Stimulated activated CD4-positive, alpha-beta T cell treated with anti-CD3 and anti-CD28 coated beads, Interleukin-4, amount 100 ng/mL, for 48 hours (primary cell): ENCODE measurements at regions not wholly inside any gene's neighbourhood (a gene's known extent, or its start where the extent isn't known, plus 50 kb on each side); places are given as distances from the start of the nearest gene placed in this dataset.

Experiments
- DNase-seq, 2 donors: peaks; one replicate each; pipeline ENCODE4 v3.0.0-alpha.2; 2020; ENCODE audit warnings: low read depth in 2 of 2

DNA sequence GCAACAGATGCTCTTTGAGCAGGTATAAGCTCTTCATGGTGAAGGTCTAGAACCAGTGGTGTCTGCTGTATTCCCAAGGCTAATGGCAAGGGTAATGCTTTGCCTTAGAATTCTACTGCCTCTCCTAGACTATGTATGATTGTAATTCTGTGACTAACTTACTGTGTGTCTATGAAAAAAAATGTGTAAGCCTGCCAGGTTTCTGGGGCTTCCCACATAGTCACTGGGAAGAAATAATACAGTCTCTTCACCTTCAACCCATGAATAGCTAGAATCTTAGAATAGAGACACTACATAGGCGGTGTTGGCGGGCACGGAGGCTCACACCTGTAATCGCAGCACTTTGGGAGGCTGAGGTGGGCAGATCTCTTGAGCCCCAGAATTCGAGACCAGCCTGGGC lies 84.1 kb downstream of the C11orf91 start:
- no peak for DNase-seq

DNA sequence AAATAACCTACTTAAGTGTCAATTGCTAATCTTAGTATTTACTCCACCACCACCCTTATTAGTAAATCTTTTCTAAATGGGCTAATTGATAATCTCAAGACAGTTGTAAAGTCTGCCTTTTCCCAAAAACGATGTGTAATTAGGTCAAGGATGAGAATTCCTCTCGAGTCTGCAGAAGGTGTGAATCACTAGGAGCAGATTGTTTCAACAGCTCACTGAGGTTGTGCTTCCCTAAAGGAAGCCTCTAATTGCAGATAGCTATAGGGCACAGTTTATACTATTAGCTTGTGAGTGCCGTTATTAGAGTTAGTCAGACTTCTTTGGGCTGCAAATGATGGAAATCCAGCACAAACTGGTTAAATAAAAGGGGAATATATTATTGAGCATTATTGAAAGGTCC lies 84.9 kb downstream of the C11orf91 start:
- DNase-seq, result no peak

- DNase-seq, result no peak
These were observed 87.2 kb downstream of the C11orf91 start for GRCh38 chr11:33613404-33613803.

GRCh38 chr11:33610903-33611302 lies 89.7 kb downstream of the C11orf91 start:
- no peak for DNase-seq

DNA sequence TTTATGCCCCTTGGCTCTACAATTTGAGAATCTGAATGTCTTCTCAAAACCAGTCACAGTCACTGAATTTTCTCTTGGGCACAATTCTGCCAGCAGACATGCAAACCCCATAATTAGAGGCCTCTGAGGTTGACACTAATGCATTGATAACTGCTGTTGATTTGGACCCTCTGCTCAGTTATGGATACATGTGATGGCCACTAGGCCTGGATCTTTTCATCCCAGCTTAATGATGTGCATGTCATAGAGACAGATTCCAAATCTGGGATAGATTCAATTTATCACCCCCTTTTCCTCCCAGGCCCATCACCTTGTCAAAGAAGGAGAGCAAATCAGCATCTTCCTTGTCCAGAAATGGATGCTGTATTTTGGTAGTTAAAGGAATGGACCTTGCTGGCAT lies 92.2 kb downstream of the C11orf91 start:
- no peak for DNase-seq

GRCh38 chr11:33606762-33607161 lies 93.9 kb downstream of the C11orf91 start:
- DNase-seq, result no peak

DNA sequence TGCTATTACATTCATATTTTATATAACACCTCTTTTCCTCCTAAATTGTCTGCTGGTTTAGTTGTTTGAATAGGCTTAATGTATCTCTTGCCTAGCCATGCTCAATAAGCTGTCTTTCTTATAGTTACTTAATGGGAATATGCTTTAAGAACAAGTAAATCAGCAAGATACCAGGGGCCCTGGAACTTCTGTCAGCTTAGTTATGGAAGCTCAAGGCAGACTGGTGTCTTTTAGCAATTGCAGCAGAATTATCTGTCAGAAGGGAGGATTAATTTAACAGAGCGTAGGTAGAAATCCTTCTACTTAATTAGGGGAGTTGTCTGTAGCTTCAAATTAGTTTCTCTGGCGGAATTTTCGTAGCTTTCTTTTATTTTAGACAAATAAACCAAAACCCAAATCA lies 94.9 kb downstream of the C11orf91 start:
- no peak for DNase-seq

DNA sequence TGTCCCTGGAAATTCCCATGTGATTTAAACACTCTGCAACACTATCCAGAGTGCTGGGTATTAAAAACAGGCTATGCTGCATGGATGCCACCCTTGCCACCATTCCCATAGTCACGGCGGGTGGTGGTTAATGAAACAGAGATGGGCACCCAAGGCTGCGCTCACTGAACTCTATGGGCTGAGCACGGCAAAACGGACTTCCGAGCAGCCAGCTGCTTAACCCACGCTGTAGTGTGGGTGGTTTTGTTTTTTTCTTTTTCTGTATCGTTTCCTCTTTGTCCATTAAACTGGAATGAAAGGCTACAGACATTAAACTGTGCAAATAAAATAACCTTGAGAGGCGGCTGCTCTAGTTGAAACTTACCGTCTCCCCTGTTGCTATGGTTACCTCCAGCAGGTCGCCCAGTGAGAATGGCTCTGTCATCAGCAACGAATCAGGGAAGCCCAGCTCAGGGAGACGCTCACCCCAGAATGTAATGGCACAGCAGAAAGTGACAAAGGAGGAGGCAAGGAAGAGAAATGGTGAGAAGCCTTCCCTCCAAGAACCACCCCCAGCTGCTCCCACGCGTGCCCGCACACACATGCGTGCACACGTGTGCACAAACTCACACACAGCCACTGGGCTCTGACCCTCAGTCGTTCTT lies 102.1 kb downstream of the C11orf91 start:
- no peak for DNase-seq

GRCh38 chr11:33594188-33594587 lies 106.4 kb downstream of the C11orf91 start:
- DNase-seq, result no peak

DNA sequence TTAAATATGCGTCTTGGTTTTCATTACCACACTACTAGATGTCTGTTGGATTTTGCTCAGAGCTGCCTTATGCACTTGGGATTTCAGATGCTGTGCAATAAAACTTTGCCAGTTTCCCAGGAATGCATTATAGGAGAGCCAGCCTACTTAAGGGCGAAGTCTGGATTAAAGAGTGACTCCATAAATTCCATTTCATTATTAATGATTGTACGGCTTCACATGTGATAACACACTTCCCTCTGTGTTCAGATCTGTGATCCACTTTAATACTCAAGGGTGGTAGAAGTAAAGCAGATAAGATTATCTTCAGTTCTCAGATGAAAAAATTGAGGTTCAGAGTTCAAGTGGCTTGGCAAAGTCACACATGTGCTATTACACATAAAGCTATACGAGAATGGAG lies 110.2 kb downstream of the C11orf91 start:
- DNase-seq, result no peak

- DNase-seq, result no peak
These were observed 112.6 kb downstream of the C11orf91 start for GRCh38 chr11:33588056-33588455.

GRCh38 chr11:33585586-33586209 lies 114.9 kb downstream of the C11orf91 start:
- DNase-seq, result no peak

- DNase-seq, result no peak
These were observed 117.8 kb downstream of the C11orf91 start for GRCh38 chr11:33582636-33583325.

DNA sequence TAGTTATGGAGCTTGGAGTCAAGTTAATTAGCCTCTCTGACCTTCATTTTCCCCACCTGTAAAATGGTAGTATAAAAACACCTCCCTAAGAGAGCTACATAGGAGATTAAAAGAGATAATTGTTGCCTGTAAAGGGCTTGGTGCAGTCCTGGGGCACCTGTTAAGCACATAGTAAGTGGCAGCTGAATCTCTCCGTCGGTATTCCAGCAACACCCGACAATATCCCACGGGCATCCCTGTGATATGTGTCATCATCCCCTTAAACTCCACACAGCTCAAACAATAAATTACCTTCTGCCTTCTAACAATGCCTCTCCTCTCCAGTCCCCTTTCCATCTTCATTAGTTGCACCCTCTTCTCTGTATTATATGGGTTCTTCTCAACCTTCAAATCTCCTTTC lies 121.5 kb downstream of the C11orf91 start:
- no peak for DNase-seq

DNA sequence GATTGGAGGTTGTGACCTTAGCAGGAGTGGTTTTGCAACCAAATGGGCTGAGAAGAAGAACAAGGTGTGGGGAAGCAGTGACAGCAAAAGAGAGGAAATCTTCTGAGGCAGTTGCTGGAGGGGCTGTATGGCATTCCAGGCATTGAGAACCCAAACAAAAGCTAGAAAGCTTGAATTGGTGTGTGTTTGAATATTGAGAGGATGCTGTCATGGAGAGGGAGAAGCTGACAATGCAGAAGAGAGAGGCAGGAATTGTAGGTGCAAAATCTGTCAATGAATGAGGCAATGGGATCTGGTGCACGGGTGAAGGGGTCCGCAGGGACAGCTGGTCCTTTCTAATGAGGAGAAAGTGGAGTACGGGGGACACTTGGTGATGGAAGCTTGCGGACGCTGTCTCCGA lies 123.4 kb downstream of the C11orf91 start:
- DNase-seq, result no peak

- no peak for DNase-seq
These were observed 125.3 kb downstream of the C11orf91 start for GRCh38 chr11:33575311-33575710.

DNA sequence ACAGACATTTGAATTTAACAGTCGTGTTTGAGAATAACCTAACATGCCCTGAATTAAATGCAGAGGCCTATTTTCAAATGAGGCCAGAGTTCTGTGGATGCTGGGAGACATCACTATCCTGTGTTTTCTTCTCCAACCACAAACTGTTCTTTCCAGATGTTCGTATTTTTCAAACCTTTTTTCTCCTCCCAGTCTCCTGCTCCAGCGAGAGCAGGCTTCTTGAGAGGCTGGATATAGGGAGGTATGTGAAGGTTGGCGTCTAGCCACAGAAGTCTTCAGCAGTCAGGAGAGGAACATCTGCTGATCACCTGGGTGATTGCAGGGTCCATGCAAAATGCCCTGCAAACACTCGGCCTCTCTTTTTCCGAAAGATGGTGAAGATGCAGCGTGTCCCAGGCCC lies 126.3 kb downstream of the C11orf91 start:
- DNase-seq, result no peak

DNA sequence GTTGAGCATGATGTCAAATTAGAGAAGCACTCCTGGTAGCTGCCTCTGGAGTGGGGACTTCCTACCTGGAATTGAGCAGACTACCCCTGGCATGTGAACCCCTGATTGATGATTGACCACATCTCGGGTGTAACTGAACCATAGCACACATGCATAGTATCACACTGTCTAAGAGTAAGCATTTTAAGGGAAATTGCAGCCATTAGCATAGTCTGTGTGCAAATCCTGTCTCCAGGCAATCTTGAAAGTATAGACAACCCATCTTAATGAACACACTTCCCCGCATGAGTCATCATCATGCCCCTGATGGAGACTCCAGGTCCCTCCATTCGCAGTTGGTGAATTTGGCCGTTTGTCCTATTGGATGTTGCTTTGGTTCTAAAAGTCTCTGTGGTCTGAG lies 131.3 kb downstream of the C11orf91 start:
- DNase-seq, result no peak

GRCh38 chr11:33567004-33567403 lies 133.6 kb downstream of the C11orf91 start:
- no peak for DNase-seq

DNA sequence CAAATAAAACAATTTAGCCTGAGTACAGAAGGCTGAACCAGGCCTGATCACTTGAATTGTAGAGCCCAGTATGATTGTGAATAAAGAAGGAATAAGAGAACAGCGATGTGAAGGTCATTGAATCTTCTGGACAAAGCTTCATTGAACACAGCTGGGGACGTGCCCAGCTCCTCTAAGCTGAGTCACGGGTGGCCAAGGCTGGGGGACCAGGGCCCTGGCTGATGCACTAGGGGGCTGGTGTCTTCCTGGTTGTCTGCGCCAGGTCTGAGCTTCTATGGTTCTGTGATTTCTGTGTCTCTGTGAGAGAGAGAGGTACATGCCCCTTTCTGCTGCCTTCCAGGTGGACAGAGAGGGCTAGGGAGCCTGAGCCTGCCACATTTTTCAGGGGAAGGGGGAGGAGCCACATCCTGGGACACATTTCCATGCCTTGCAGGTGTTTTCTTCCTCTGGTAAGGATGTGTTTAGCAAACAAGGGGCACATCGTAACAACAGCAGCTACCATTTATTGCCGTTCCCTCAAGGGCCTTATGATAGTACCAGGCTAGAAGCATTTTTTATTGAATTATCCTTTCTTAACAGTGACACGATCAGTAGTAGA lies 135.7 kb downstream of the C11orf91 start:
- no peak for DNase-seq

DNA sequence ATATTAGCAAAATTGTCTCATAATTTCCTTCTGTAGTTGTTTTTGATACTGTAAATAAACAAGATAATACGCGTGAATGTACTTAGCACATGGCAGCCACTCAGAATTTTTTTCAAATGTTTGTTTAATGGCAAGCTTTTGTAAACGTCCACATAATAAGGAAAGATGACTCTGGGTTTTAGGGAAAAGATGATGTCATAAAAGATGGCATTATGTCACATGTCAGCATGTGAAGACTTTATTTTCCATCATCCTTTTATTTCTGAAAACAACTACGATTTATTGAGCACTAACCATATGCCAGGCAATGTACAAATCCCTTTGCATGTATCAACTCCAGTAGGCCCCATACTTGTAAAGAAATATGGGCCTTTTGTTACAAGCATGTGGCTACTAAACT lies 139.9 kb downstream of the C11orf91 start:
- no peak for DNase-seq

- no peak for DNase-seq
These were observed 141.1 kb downstream of the C11orf91 start for GRCh38 chr11:33559567-33559966.

DNA sequence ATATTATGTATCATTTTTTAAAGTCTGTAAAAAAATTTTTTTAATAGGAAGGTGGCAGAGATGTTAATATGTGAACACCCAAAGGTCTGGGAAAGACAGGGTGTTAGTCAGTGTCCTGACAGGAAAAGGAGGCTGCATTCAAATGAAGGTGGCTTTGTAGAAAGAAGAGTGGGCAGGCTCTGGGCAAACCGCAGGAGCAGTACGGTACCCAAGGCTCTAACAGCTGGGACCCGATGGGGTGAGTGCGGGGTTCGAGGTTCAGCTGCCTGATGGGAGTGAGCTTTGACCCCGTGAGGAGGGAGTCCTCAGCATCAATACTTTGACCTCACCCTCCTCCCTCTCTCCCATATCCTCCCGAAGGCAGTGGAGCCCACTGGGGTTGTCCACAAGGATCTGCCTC lies 142.5 kb downstream of the C11orf91 start:
- DNase-seq, result no peak
